ENCODE measurements at regions not wholly inside any gene's neighbourhood (a gene's known extent, or its start where the extent isn't known, plus 50 kb on each side); places are given as distances from the start of the nearest gene placed in this dataset.

- no peaks in the 10 kb centered on the region for H3K36me3 ChIP-seq
- WGBS, 2 donors, result 75 to 89% methylated on average over 3 of the region's 3 CpGs
- TF ChIP-seq, protein P1, sequence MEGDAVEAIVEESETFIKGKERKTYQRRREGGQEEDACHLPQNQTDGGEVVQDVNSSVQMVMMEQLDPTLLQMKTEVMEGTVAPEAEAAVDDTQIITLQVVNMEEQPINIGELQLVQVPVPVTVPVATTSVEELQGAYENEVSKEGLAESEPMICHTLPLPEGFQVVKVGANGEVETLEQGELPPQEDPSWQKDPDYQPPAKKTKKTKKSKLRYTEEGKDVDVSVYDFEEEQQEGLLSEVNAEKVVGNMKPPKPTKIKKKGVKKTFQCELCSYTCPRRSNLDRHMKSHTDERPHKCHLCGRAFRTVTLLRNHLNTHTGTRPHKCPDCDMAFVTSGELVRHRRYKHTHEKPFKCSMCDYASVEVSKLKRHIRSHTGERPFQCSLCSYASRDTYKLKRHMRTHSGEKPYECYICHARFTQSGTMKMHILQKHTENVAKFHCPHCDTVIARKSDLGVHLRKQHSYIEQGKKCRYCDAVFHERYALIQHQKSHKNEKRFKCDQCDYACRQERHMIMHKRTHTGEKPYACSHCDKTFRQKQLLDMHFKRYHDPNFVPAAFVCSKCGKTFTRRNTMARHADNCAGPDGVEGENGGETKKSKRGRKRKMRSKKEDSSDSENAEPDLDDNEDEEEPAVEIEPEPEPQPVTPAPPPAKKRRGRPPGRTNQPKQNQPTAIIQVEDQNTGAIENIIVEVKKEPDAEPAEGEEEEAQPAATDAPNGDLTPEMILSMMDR (IDR thresholded peaks at IDR 0.05), result no peak
- TF ChIP-seq EP300 (IDR thresholded peaks at IDR 0.05) (no peak), POLR2A (IDR thresholded peaks at IDR 0.05) (no peak)
Measured at GRCh38 chr6:84332139-84333034, 104.9 kb upstream of the CEP162 start.

GRCh38 chr6:84330325-84330724 lies 102.9 kb upstream of the CEP162 start:
- no peak for DNase-seq (ENCODE audit: low spot score in 2 of 2)
- Histone ChIP-seq H3K27me3 (no peaks in the 10 kb centered on the region), H3K9me3 (peaks cover 0 to under 1% (median 0%) of the 10 kb centered on the region in 4 donors), H3K4me3 (no peak overlapping the region), H3K4me1 (no peaks in the 10 kb centered on the region), H3K27ac (no peak overlapping the region), H3K36me3 (no peaks in the 10 kb centered on the region)
- TF ChIP-seq, protein P1 (IDR thresholded peaks at IDR 0.05), result no peak
- TF ChIP-seq POLR2A (IDR thresholded peaks at IDR 0.05), result no peak
- WGBS, 2 donors, result 77% methylated on average over 2 of the region's 2 CpGs

More at GRCh38 chr6:84332139-84333034, 104.9 kb upstream of the CEP162 start:
- no peak for DNase-seq (ENCODE audit: low spot score in 2 of 2)
- peaks cover 0 to 11% (median 2%) of the 10 kb centered on the region in 4 donors for H3K9me3 ChIP-seq
- H3K4me1 ChIP-seq, result no peaks in the 10 kb centered on the region
- H3K4me3 ChIP-seq, result no peak overlapping the region
- H3K27me3 ChIP-seq, result no peaks in the 10 kb centered on the region
- no peak overlapping the region for H3K27ac ChIP-seq

DNA sequence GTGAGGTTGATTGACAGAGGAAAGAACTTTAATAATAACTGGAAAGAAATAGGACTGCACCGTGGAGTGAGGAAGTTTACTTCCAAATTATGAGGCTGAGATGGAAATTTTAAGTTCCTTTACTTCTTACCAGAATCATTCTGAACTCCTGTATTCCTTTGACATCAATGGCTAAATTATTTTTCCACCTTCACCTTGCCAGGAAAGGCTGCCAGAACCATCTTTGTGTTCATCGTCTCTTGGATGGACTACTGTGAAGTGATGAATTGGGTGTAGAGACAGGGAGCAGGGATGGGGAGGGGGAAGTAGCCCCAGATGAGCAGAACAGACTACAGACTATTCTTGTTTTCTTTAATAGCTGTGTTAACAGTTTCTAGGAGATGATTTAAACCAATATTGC lies 102.1 kb upstream of the CEP162 start:
- H3K9me3 ChIP-seq, result no peaks in the 10 kb centered on the region
- no peaks in the 10 kb centered on the region for H3K36me3 ChIP-seq
- H3K4me3 ChIP-seq, result no peak overlapping the region
- H3K4me1 ChIP-seq, result no peaks in the 10 kb centered on the region
- WGBS, 2 donors, result 28 to 31% methylated on average over 2 of the region's 2 CpGs
- H3K27me3 ChIP-seq, result no peaks in the 10 kb centered on the region
- no peak for DNase-seq (ENCODE audit: low spot score in 2 of 2)
- no peak for TF ChIP-seq EP300 (IDR thresholded peaks at IDR 0.05)
- TF ChIP-seq POLR2A (IDR thresholded peaks at IDR 0.05), result no peak
- TF ChIP-seq, protein P1 (IDR thresholded peaks at IDR 0.05), result no peak
- no peak overlapping the region for H3K27ac ChIP-seq

DNA sequence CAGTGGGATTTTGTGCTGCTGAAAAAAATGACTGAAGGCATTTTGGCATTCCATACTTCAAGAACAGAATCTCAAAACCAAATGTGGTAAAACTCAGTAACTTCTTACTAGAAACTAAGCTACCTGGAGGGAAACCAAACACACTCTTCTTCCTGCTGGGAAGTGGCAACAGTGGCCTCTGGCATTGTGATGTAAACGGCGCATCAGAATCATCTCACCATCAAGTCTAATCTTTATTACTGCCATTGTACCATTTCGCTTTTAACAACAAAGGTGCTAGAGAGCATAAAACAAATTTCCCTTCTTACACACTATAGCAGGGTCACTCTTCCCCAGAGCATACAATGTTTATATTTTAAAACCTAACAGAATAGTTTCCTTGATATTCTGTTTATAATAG lies 101.6 kb upstream of the CEP162 start:
- WGBS, 2 donors, result 54 to 60% methylated on average over 3 of the region's 3 CpGs
- DNase-seq (ENCODE audit: low spot score in 2 of 2), result no peak
- Histone ChIP-seq H3K4me1 (no peaks in the 10 kb centered on the region), H3K36me3 (no peaks in the 10 kb centered on the region), H3K4me3 (no peak overlapping the region), H3K27me3 (no peaks in the 10 kb centered on the region), H3K27ac (no peak overlapping the region), H3K9me3 (no peaks in the 10 kb centered on the region)
- TF ChIP-seq, protein P1 (IDR thresholded peaks at IDR 0.05), result no peak
- TF ChIP-seq POLR2A (IDR thresholded peaks at IDR 0.05) (no peak), EP300 (IDR thresholded peaks at IDR 0.05) (no peak)

- no peak for DNase-seq (ENCODE audit: low spot score in 2 of 2)
- Histone ChIP-seq H3K36me3 (no peaks in the 10 kb centered on the region), H3K27me3 (no peaks in the 10 kb centered on the region), H3K4me1 (no peaks in the 10 kb centered on the region), H3K27ac (no peak overlapping the region), H3K4me3 (no peak overlapping the region), H3K9me3 (peaks cover 0 to 15% (median 2%) of the 10 kb centered on the region in 4 donors)
- TF ChIP-seq, protein P1 (IDR thresholded peaks at IDR 0.05), result no peak
- no peak for TF ChIP-seq POLR2A (IDR thresholded peaks at IDR 0.05)
- TF ChIP-seq EP300 (IDR thresholded peaks at IDR 0.05), result no peak
- WGBS, 2 donors, result 84 to 99% methylated on average over 2 of the region's 2 CpGs
Measured at GRCh38 chr6:84317463-84317862, 90.0 kb upstream of the CEP162 start.

Measured in tibial nerve (tissue), 4 donors.